HCT116 (cell line): ENCODE measurements at regions not wholly inside any gene's neighbourhood (a gene's known extent, or its start where the extent isn't known, plus 50 kb on each side); places are given as distances from the start of the nearest gene placed in this dataset.

Experiments
- ATAC-seq: fragments of 200-7000 bp; cut with Tn5 transposase; 2 replicates; pipeline ENCODE4 v1.9.1; 2020; ENCODE audit warnings: mild to moderate bottlenecking, moderate library complexity
- BruUV-seq: library from RNA; stranded (reverse); fragments of 400-500 nt; replicated peaks from 2 replicates; lab custom pipeline; 2021; lab: Mats Ljungman, UMichigan
- CTCF ChIA-PET: fragments of 300-600 bp; sonication (Branson Sonifier 250); formaldehyde crosslinking; loops from one replicate; lab custom pipeline; 2021; ENCODE audit warnings: antibody characterized with exemption; lab: Charles Lee
- POLR2A ChIA-PET: fragments of 300-600, 350-600 bp; sonication (Branson Sonifier 250); formaldehyde crosslinking; loops from one replicate; lab custom pipeline; 2021; ENCODE audit warnings: antibody characterized with exemption; lab: Charles Lee
- RAD21 ChIA-PET, 2 experiments: fragments of 300-600 bp; sonication (Branson Sonifier 250); formaldehyde crosslinking; loops; one replicate each; lab custom pipeline; 2023; ENCODE audit warnings: low total read pairs in 2 of 2; ENCODE audit not compliant: uncharacterized antibody in 2 of 2, unreplicated experiment in 2 of 2, low non-redundant PET in 1 of 2; lab: Charles Lee
- DNase-seq: peaks from one replicate; pipeline ENCODE4 v3.0.0-alpha.2; 2010; ENCODE audit warnings: low read depth, low spot score
- H2AFZ ChIP-seq: fragments of 200-600 bp; shearing (Covaris generic), sonication (generic); 2 replicates; pipeline ENCODE4 v1.6.1; 2017; ENCODE audit warnings: low read depth, mixed run types, mixed read lengths, antibody characterized with exemption, low read length; ENCODE audit not compliant: poor library complexity, severe bottlenecking
- H3K27ac ChIP-seq: 2 replicates; pipeline ENCODE4 v1.5.1; 2012; ENCODE audit warnings: low read depth, low read length
- H3K27me3 ChIP-seq: fragments of 200-600 bp; sonication (generic); 2 replicates; pipeline ENCODE4 v1.6.1; 2016; ENCODE audit warnings: mixed run types, low read length, mixed read lengths; ENCODE audit not compliant: insufficient read depth
- H3K36me3 ChIP-seq, 2 experiments: fragments of 200-500 bp in 1 of 2; fragments of 200-600 bp in 1 of 2; sonication (Bioruptor generic) in 1 of 2; sonication (generic) in 1 of 2; 2 replicates each; pipeline versions ENCODE4 v1.5.1 to v1.6.1; 2014 to 2016; ENCODE audit warnings: low read length in 2 of 2, inconsistent platforms in 1 of 2, mixed read lengths in 1 of 2, mixed run types in 1 of 2; ENCODE audit not compliant: insufficient read depth in 2 of 2, control insufficient read depth in 1 of 2
- H3K4me1 ChIP-seq, 2 experiments: fragments of 200-600 bp in 1 of 2; sonication (generic) in 1 of 2; 2 replicates each; pipeline versions ENCODE4 v1.5.1 to v1.6.1; 2012 to 2017; ENCODE audit warnings: low read length in 2 of 2, inconsistent platforms in 1 of 2, mild to moderate bottlenecking in 1 of 2, mixed read lengths in 1 of 2, mixed run types in 1 of 2, moderate library complexity in 1 of 2; ENCODE audit not compliant: insufficient read depth in 2 of 2, control insufficient read depth in 1 of 2
- H3K4me2 ChIP-seq: fragments of 200-600 bp; sonication (generic); 2 replicates; pipeline ENCODE4 v1.6.1; 2017; ENCODE audit warnings: mixed run types, low read length, mixed read lengths
- H3K4me3 ChIP-seq, 2 experiments: fragments of 200-600 bp in 1 of 2; sonication (generic) in 1 of 2; replicated peaks in 1 of 2; 2 replicates each; pipeline ENCODE4 v1.5.1; 2011 to 2016; ENCODE audit warnings: low read length in 2 of 2, control low read depth in 1 of 2, low read depth in 1 of 2, mild to moderate bottlenecking in 1 of 2, mixed read lengths in 1 of 2, mixed run types in 1 of 2
- H3K79me2 ChIP-seq: fragments of 200-600 bp; sonication (generic); 2 replicates; pipeline ENCODE4 v1.6.1; 2017; ENCODE audit warnings: mild to moderate bottlenecking, mixed run types, low read length, moderate library complexity, mixed read lengths; ENCODE audit not compliant: insufficient read depth
- H3K9ac ChIP-seq: fragments of 200-600 bp; sonication (generic); 2 replicates; pipeline ENCODE4 v1.6.1; 2016; ENCODE audit warnings: low read length, mixed read lengths
- H3K9me2 ChIP-seq: fragments of 200-600 bp; sonication (generic), shearing (Covaris generic); 2 replicates; pipeline ENCODE4 v1.6.1; 2017; ENCODE audit warnings: mixed run types, mild to moderate bottlenecking, moderate library complexity; ENCODE audit not compliant: insufficient read depth
- H3K9me3 ChIP-seq, 2 experiments: fragments of 200-500 bp in 1 of 2; fragments of 200-600 bp in 1 of 2; sonication (Bioruptor generic) in 1 of 2; sonication (generic) in 1 of 2; 2 replicates each; pipeline ENCODE4 v1.6.1; 2014 to 2017; ENCODE audit warnings: low read length in 2 of 2, mixed read lengths in 2 of 2, inconsistent platforms in 1 of 2, low read depth in 1 of 2, mild to moderate bottlenecking in 1 of 2, mixed run types in 1 of 2, moderate library complexity in 1 of 2; ENCODE audit not compliant: control insufficient read depth in 1 of 2, insufficient read depth in 1 of 2
- H4K20me1 ChIP-seq: fragments of 200-600 bp; sonication (generic), shearing (Covaris generic); 2 replicates; pipeline ENCODE4 v1.6.1; 2017; ENCODE audit warnings: mixed run types, mild to moderate bottlenecking, moderate library complexity; ENCODE audit not compliant: insufficient read depth
- ATF3 ChIP-seq: IDR thresholded peaks from 2 replicates; pipeline ENCODE4 v1.6.1; 2012
- CBX3 ChIP-seq: IDR thresholded peaks from 2 replicates; pipeline ENCODE4 v1.6.1; 2012; ENCODE audit warnings: low read depth
- CTCF ChIP-seq, 3 experiments: fragments of 200-600 bp in 1 of 3; sonication (generic) in 1 of 3; IDR thresholded peaks in 2 of 3; conservative IDR thresholded peaks in 1 of 3; 2 replicates each; pipeline ENCODE4 v1.5.1; 2012 to 2017; ENCODE audit warnings: low read depth in 2 of 3, low read length in 2 of 3, antibody characterized with exemption in 1 of 3, borderline replicate concordance in 1 of 3, control low read depth in 1 of 3, mild to moderate bottlenecking in 1 of 3, mixed read lengths in 1 of 3, mixed run types in 1 of 3, moderate library complexity in 1 of 3; ENCODE audit not compliant: insufficient read depth in 1 of 3
- ELF1 ChIP-seq: IDR thresholded peaks from 2 replicates; pipeline ENCODE4 v1.6.1; 2012; ENCODE audit warnings: low read depth, borderline replicate concordance
- EZH2 ChIP-seq: fragments of 200-600 bp; sonication (generic); IDR thresholded peaks from 2 replicates; pipeline ENCODE4 v1.6.1; 2017; ENCODE audit warnings: antibody characterized with exemption, mixed run types
- EZH2phosphoT487 ChIP-seq: fragments of 200-600 bp; IDR thresholded peaks from 2 replicates; pipeline ENCODE4 v1.6.1; 2018; ENCODE audit warnings: antibody characterized with exemption, borderline replicate concordance
- FOSL1 ChIP-seq: IDR thresholded peaks from 2 replicates; pipeline ENCODE4 v1.6.1; 2012; ENCODE audit warnings: low read depth
- JUND ChIP-seq: IDR thresholded peaks from 2 replicates; pipeline ENCODE4 v1.6.1; 2012
- POLR2A ChIP-seq: IDR thresholded peaks from 2 replicates; pipeline ENCODE4 v1.7.0; 2011; ENCODE audit warnings: borderline replicate concordance; ENCODE audit not compliant: insufficient read depth, insufficient read length; ENCODE audit errors: extremely low read depth
- POLR2AphosphoS5 ChIP-seq: IDR thresholded peaks from 2 replicates; pipeline ENCODE4 v1.6.1; 2011; ENCODE audit warnings: mild to moderate bottlenecking, low read depth, low read length, moderate library complexity
- REST ChIP-seq: IDR thresholded peaks from 2 replicates; pipeline ENCODE4 v1.6.1; 2012; ENCODE audit warnings: low read depth
- SIN3A ChIP-seq: IDR thresholded peaks from 2 replicates; pipeline ENCODE4 v1.6.1; 2012; ENCODE audit warnings: low read depth
- SRF ChIP-seq: IDR thresholded peaks from 2 replicates; pipeline ENCODE4 v1.6.1; 2012; ENCODE audit warnings: low read depth
- TCF7L2 ChIP-seq: IDR thresholded peaks from 2 replicates; pipeline ENCODE4 v1.7.0; 2011; ENCODE audit warnings: borderline replicate concordance, inconsistent platforms; ENCODE audit not compliant: insufficient read depth, insufficient read length; ENCODE audit errors: extremely low read depth
- YY1 ChIP-seq: IDR thresholded peaks from 2 replicates; pipeline ENCODE4 v1.6.1; 2011; ENCODE audit warnings: low read length, low read depth, moderate library complexity, mild to moderate bottlenecking; ENCODE audit not compliant: insufficient replicate concordance; ENCODE audit errors: extremely low read depth
- ZBTB33 ChIP-seq: IDR thresholded peaks from 2 replicates; pipeline ENCODE4 v1.6.1; 2011; ENCODE audit warnings: mild to moderate bottlenecking, low read length, moderate library complexity; ENCODE audit not compliant: insufficient replicate concordance; ENCODE audit errors: extremely low read depth
- ZFX ChIP-seq: fragments of 450-650 bp; IDR thresholded peaks from 2 replicates; pipeline ENCODE4 v1.6.1; 2017
- ZNF274 ChIP-seq: fragments of 200-500 bp; sonication (Bioruptor generic); IDR thresholded peaks from 2 replicates; pipeline ENCODE4 v1.6.1; 2014; ENCODE audit warnings: mild to moderate bottlenecking, low read depth, low read length, inconsistent platforms
- intact Hi-C: fragments of 100-400 bp; cut with micrococcal nuclease; formaldehyde crosslinking; loops from 2 replicates; pipeline ENCODE4 v1.10.0; 2022
- TF ChIP-seq, protein P1 (sequence below): IDR thresholded peaks from 2 replicates; pipeline ENCODE4 v1.6.1; 2012

- BruUV-seq: no TSS peak
- intact Hi-C loops: no loop called here
- TF ChIP-seq CTCF (IDR thresholded peaks at IDR 0.05 in 2 of 3, conservative IDR thresholded peaks at IDR 0.05 in 1 of 3; ENCODE audit: borderline replicate concordance in 1 of 3, insufficient read depth in 1 of 3, low read depth in 2 of 3, low read length in 2 of 3): no peak
- TF ChIP-seq ATF3: no peak
- no peak for TF ChIP-seq REST
- TF ChIP-seq SIN3A: no peak
- TF ChIP-seq TCF7L2: no peak
- no peak for TF ChIP-seq ZNF274
- no peak for TF ChIP-seq POLR2AphosphoS5
- no peak for TF ChIP-seq ELF1
- TF ChIP-seq ZFX: no peak
- TF ChIP-seq JUND: no peak
- TF ChIP-seq FOSL1: no peak
- no peak for TF ChIP-seq ZBTB33
- TF ChIP-seq EZH2: no peak
- TF ChIP-seq SRF: no peak
- TF ChIP-seq POLR2A: no peak
- TF ChIP-seq, protein P1, sequence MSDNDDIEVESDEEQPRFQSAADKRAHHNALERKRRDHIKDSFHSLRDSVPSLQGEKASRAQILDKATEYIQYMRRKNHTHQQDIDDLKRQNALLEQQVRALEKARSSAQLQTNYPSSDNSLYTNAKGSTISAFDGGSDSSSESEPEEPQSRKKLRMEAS: no peak
- TF ChIP-seq YY1: no peak
- no peak for TF ChIP-seq CBX3
- TF ChIP-seq EZH2phosphoT487: no peak
- TF ChIP-seq, all 23 proteins: peak for 0
- ChIA-PET RAD21 (no interaction called here), POLR2A (no interaction called here), CTCF (interaction anchor here (1.3 kb wide), 1 partner anchor 11 kb away, joined by 3 read pairs; no protein-coding TSS in a partner anchor)
- Histone ChIP-seq H4K20me1 (no peaks in the 10 kb centered on the region), H2AFZ (no peak overlapping the region), H3K27me3 (peaks cover under 1% of the 10 kb centered on the region; the same call in 1 of the 2 replicates), H3K79me2 (no peaks in the 10 kb centered on the region), H3K4me1 (no peaks in the 10 kb centered on the region), H3K9me3 (no peaks in the 10 kb centered on the region), H3K4me3 (no peak overlapping the region), H3K4me2 (no peak overlapping the region), H3K27ac (no peak overlapping the region), H3K36me3 (no peaks in the 10 kb centered on the region), H3K9me2 (no peaks in the 10 kb centered on the region), H3K9ac (no peak overlapping the region)
- no peak for DNase-seq
- ATAC-seq: no peak
Observed at GRCh38 chr12:102691773-102692555, 211.6 kb upstream of the IGF1 start.
